Tibial artery (tissue), 4 donors: ENCODE measurements at regions not wholly inside any gene's neighbourhood (a gene's known extent, or its start where the extent isn't known, plus 50 kb on each side); places are given as distances from the start of the nearest gene placed in this dataset.
"Not testable (repeated sequence)": the region's sequence is repeated elsewhere in the genome, so short reads cannot be mapped to it uniquely, and the experiment has no call there.

Experiments used
- DNase-seq, 2 donors: peaks; one replicate each; pipeline ENCODE4 v3.0.0-alpha.2; 2019
- H3K27ac ChIP-seq, 2 donors: fragments of 200-600 bp; sonication (generic) in 1 of 2; 1 replicate in 1 of 2; 2 replicates in 1 of 2; pipeline ENCODE4 v1.5.1; 2018 to 2019; ENCODE audit warnings: mild to moderate bottlenecking in 1 of 2
- H3K27me3 ChIP-seq, 2 donors: fragments of 200-600 bp; sonication (generic) in 1 of 2; one replicate each; pipeline versions ENCODE4 v1.5.1 to v1.6.0; 2016 to 2019
- H3K36me3 ChIP-seq, 3 donors: fragments of 200-600 bp; sonication (generic) in 2 of 3; one replicate each; pipeline ENCODE4 v1.5.1; 2016 to 2019; ENCODE audit warnings: mild to moderate bottlenecking in 2 of 3
- H3K4me1 ChIP-seq, 4 donors: fragments of 200-600 bp; sonication (generic) in 2 of 4; 1 replicate in 3 of 4; 2 replicates in 1 of 4; pipeline ENCODE4 v1.5.1; 2016 to 2019
- H3K4me3 ChIP-seq, 2 donors: fragments of 200-600 bp; sonication (generic) in 1 of 2; 1 replicate in 1 of 2; 2 replicates in 1 of 2; pipeline ENCODE4 v1.5.1; 2018 to 2019; ENCODE audit warnings: mild to moderate bottlenecking in 2 of 2
- H3K9me3 ChIP-seq, 3 donors: fragments of 200-600 bp; sonication (generic) in 1 of 3; one replicate each; pipeline ENCODE4 v1.5.1; 2016 to 2019
- CTCF ChIP-seq, 2 experiments: fragments of 200-600 bp in 1 of 2; fragments of 450-650 bp in 1 of 2; IDR thresholded peaks; one replicate each; pipeline ENCODE4 v1.5.1; 2017 to 2019; ENCODE audit warnings: antibody characterized with exemption in 2 of 2, mild to moderate bottlenecking in 1 of 2, moderate library complexity in 1 of 2
- intact Hi-C: fragments of 100-400 bp; cut with DNase I; formaldehyde crosslinking; loops from one replicate; pipeline ENCODE4 v1.15.0; 2023; ENCODE audit warnings: low total_unique reads

DNA sequence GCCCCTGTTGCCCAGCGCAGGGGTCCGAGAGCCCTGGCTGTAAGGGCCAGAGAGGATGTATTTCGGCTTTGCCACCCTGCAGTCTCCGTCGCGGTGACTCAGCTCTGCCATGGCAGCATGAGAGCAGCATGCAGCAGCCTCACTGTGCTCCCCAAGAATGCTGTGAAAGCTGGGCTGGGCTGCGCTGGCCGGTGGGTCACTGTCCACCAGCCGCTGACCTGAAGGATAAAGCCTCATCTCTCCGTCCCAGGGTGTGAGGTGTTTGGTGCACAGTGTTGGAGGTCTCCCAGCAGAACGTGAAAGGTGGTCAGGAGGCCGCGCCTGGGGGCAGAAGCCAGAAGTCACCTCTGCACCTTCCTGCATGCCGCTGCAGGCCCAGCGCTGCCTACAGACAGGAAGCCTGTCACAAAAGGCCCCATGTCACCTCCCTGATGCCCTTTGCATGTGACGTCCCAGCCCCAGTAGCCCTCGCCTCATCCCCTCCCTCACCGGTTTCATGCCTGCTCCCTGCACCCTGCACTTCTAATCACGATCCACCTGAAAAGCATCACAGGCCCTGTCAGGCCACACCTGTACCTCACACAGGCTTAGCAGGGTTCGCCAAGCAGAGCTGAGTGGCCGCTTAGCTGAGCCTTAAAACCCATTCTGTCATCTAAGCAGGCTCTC is 342.1 kb downstream of the EIPR1 start:
- no peak for TF ChIP-seq CTCF (IDR thresholded peaks at IDR 0.05)
- Histone ChIP-seq H3K9me3 (peaks cover 0 to 11% (median 0%) of the 10 kb centered on the region in 3 donors), H3K4me3 (no peak overlapping the region), H3K27ac (no peak overlapping the region), H3K36me3 (no peaks in the 10 kb centered on the region), H3K27me3 (no peaks in the 10 kb centered on the region), H3K4me1 (no peaks in the 10 kb centered on the region)
- intact Hi-C loops, result no loop called here
- no peak for DNase-seq

DNA sequence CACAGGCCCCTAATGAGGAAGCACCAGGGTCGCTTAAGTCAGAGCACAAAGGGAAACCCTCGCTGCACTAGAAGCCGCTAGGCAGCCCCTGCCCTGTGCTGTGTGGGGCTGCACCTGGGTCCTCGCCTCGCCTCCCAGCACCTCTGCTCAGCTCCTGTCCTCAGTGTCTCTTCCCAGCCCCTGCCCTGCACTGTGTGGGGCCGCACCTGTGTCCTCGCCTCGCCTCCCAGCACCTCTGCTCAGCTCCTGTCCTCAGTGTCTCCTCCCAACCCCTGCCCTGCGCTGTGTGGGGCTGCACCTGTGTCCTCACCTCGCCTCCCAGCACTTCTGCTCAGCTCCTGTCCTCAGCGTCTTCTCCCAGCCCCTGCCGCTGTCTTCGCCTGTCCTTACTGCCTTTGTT is 342.8 kb downstream of the EIPR1 start:
- H3K27ac ChIP-seq, result no peak overlapping the region
- no peak for DNase-seq
- H3K4me3 ChIP-seq, result no peak overlapping the region
- no peaks in the 10 kb centered on the region for H3K27me3 ChIP-seq
- peaks cover 0 to 12% (median 0%) of the 10 kb centered on the region in 3 donors for H3K9me3 ChIP-seq
- no peaks in the 10 kb centered on the region for H3K36me3 ChIP-seq
- no peak for TF ChIP-seq CTCF (IDR thresholded peaks at IDR 0.05)
- intact Hi-C loops, result no loop called here
- H3K4me1 ChIP-seq, result no peaks in the 10 kb centered on the region

DNA sequence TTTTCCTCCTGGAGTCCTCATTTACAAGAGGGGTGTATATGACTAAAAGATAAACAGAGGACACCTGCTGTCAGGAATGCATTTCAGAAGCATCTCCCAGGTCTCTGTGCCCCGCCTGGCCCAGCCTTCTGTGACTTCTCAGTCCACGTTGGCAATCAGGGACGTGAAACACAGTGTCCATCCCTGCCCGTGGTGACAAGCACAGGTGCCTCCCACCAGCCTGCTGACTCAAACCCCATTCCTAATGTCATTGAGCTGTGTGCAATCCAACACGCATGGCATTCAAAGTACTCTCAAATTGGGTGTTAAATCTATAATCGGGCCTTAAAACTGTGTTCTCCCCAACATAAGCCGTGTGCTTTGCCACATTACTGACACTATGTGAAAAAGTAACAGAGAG is 343.2 kb downstream of the EIPR1 start:
- no peaks in the 10 kb centered on the region for H3K4me1 ChIP-seq
- H3K4me3 ChIP-seq, result no peak overlapping the region
- H3K36me3 ChIP-seq, result no peaks in the 10 kb centered on the region
- DNase-seq, result no peak
- no peak for TF ChIP-seq CTCF (IDR thresholded peaks at IDR 0.05)
- intact Hi-C loops, result no loop called here
- no peak overlapping the region for H3K27ac ChIP-seq
- peaks cover 0 to 12% (median 0%) of the 10 kb centered on the region in 3 donors for H3K9me3 ChIP-seq
- H3K27me3 ChIP-seq, result no peaks in the 10 kb centered on the region

DNA sequence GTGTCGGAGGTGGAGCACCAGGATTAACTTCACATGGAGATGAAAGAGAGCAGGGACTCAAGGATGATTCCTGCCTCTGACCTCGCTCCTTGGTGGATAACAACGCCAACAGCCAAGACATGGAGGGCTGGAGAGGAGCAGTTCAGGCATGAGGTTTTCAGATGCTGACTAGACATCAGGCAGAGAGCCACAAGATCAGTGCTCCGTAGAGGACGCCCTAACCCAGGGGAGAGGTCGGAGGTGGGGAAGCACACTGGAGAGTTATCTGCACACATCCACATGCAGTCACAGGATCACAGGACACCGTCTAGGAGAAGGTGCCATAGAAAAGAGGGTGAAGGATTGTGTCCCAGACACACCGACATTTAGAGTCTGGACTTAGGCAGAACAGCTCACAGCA is 344.3 kb downstream of the EIPR1 start:
- H3K9me3 ChIP-seq, result peaks cover 0 to 12% (median 0%) of the 10 kb centered on the region in 3 donors

DNA sequence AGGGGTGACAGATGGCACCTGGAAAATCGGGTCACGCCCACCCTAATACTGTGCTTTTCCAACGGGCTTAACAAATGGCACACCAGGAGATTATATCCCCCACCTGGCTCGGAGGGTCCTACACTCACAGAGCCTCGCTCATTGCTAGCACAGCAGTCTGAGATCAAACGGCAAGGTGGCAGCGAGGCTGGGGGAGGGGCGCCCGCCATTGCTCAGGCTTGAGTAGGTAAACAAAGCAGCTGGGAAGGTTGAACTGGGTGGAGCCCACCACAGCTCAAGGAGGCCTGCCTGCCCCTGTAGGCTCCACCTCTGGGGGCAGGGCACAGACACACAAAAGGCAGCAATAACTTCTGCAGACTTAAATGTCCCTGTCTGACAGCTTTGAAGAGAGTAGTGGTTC is 346.8 kb downstream of the EIPR1 start:
- H3K9me3 ChIP-seq, result peaks cover 0 to 12% (median 0%) of the 10 kb centered on the region in 3 donors
- intact Hi-C loops, H3K27ac ChIP-seq, H3K4me1 ChIP-seq, H3K4me3 ChIP-seq, H3K36me3 ChIP-seq, H3K27me3 ChIP-seq: not testable (repeated sequence)
- peak in 1 of 2 donors; percentile 50 for DNase-seq

More for the DNA sequence above, 344.3 kb downstream of the EIPR1 start:
- Histone ChIP-seq H3K4me3 (no peak overlapping the region), H3K4me1 (no peaks in the 10 kb centered on the region), H3K36me3 (no peaks in the 10 kb centered on the region), H3K27me3 (no peaks in the 10 kb centered on the region), H3K27ac (no peak overlapping the region)
- no peak for TF ChIP-seq CTCF (IDR thresholded peaks at IDR 0.05)
- intact Hi-C loops, result no loop called here
- no peak for DNase-seq

- Histone ChIP-seq H3K36me3 (no peaks in the 10 kb centered on the region), H3K4me1 (no peaks in the 10 kb centered on the region), H3K27me3 (no peaks in the 10 kb centered on the region), H3K27ac (no peak overlapping the region), H3K4me3 (no peak overlapping the region), H3K9me3 (peaks cover 0 to 5% (median 0%) of the 10 kb centered on the region in 3 donors)
- intact Hi-C loops, result no loop called here
- TF ChIP-seq CTCF (IDR thresholded peaks at IDR 0.05), result no peak
- DNase-seq, result no peak
Measured at GRCh38 chr2:3025984-3026383, 351.6 kb downstream of the EIPR1 start.
